Spinal cord (tissue), 9 donors: ENCODE measurements at regions not wholly inside any gene's neighbourhood (a gene's known extent, or its start where the extent isn't known, plus 50 kb on each side); places are given as distances from the start of the nearest gene placed in this dataset.

Experiments
- DNase-seq, 6 donors: peaks; one replicate each; pipeline versions ENCODE4 v3.0.0 to v3.0.0-alpha.2; 2013 to 2015; ENCODE audit warnings: low spot score in 6 of 6, low read depth in 4 of 6
- H3K27ac ChIP-seq: one replicate; pipeline ENCODE4 v1.5.1; 2013; ENCODE audit warnings: low read depth, low read length, control low read depth
- H3K27me3 ChIP-seq: one replicate; pipeline ENCODE4 v1.6.1; 2013; ENCODE audit warnings: low read length; ENCODE audit not compliant: control insufficient read depth, insufficient read depth
- H3K36me3 ChIP-seq: one replicate; pipeline ENCODE4 v1.6.1; 2013; ENCODE audit warnings: low read length; ENCODE audit not compliant: control insufficient read depth, insufficient read depth
- H3K4me1 ChIP-seq: one replicate; pipeline ENCODE4 v1.6.1; 2013; ENCODE audit warnings: low read length; ENCODE audit not compliant: control insufficient read depth, insufficient read depth
- H3K4me3 ChIP-seq: one replicate; pipeline ENCODE4 v1.5.1; 2013; ENCODE audit warnings: low read depth, low read length, control low read depth
- H3K9me3 ChIP-seq: one replicate; pipeline ENCODE4 v1.6.1; 2013; ENCODE audit warnings: low read length; ENCODE audit not compliant: control insufficient read depth, insufficient read depth
- WGBS: methylation state at CpG from one replicate; pipeline ENCODE4 v1.1.5; 2013; ENCODE audit warnings: missing lambda C conversion rate; ENCODE audit not compliant: insufficient coverage; 5-methylcytosine and 5-hydroxymethylcytosine counted together
- donor health status: healthy.

GRCh38 chr4:24160358-24160757, 270.5 kb upstream of the PPARGC1A start:
- no peak for DNase-seq
- no CpG with 5 or more reads among the region's 1 CpG for WGBS
- Histone ChIP-seq H3K36me3 (no peaks in the 10 kb centered on the region), H3K4me3 (no peak overlapping the region), H3K27ac (no peak overlapping the region), H3K4me1 (no peaks in the 10 kb centered on the region), H3K9me3 (no peaks in the 10 kb centered on the region), H3K27me3 (no peaks in the 10 kb centered on the region)

- H3K4me1 ChIP-seq, result no peaks in the 10 kb centered on the region
- DNase-seq, result no peak
- H3K36me3 ChIP-seq, result no peaks in the 10 kb centered on the region
- 100% methylated on average over 1 of the region's 1 CpG for WGBS
- no peaks in the 10 kb centered on the region for H3K9me3 ChIP-seq
- H3K27me3 ChIP-seq, result no peaks in the 10 kb centered on the region
- no peak overlapping the region for H3K27ac ChIP-seq
- no peak overlapping the region for H3K4me3 ChIP-seq
Measured at GRCh38 chr4:24158031-24158430, 268.2 kb upstream of the PPARGC1A start.

- Histone ChIP-seq H3K27me3 (no peaks in the 10 kb centered on the region), H3K4me1 (no peaks in the 10 kb centered on the region), H3K27ac (no peak overlapping the region), H3K4me3 (no peak overlapping the region), H3K9me3 (no peaks in the 10 kb centered on the region), H3K36me3 (no peaks in the 10 kb centered on the region)
- no CpG with 5 or more reads among the region's 3 CpGs for WGBS
- no peak for DNase-seq
Measured at GRCh38 chr4:24150034-24150433, 260.2 kb upstream of the PPARGC1A start.

GRCh38 chr4:24146127-24146526, 256.3 kb upstream of the PPARGC1A start:
- WGBS, result 83% methylated on average over 1 of the region's 2 CpGs
- DNase-seq, result no peak
- H3K36me3 ChIP-seq, result no peaks in the 10 kb centered on the region
- H3K4me1 ChIP-seq, result no peaks in the 10 kb centered on the region
- no peak overlapping the region for H3K4me3 ChIP-seq
- H3K27me3 ChIP-seq, result no peaks in the 10 kb centered on the region
- no peaks in the 10 kb centered on the region for H3K9me3 ChIP-seq
- no peak overlapping the region for H3K27ac ChIP-seq

GRCh38 chr4:24145591-24145990, 255.7 kb upstream of the PPARGC1A start:
- no CpG with 5 or more reads among the region's 6 CpGs for WGBS

GRCh38 chr4:24144381-24144780, 254.5 kb upstream of the PPARGC1A start:
- WGBS, result 63% methylated on average over 2 of the region's 5 CpGs

More at GRCh38 chr4:24145591-24145990, 255.7 kb upstream of the PPARGC1A start:
- Histone ChIP-seq H3K4me3 (no peak overlapping the region), H3K9me3 (no peaks in the 10 kb centered on the region), H3K27me3 (no peaks in the 10 kb centered on the region), H3K4me1 (no peaks in the 10 kb centered on the region), H3K27ac (no peak overlapping the region), H3K36me3 (no peaks in the 10 kb centered on the region)
- DNase-seq, result no peak

GRCh38 chr4:24143741-24144140, 253.9 kb upstream of the PPARGC1A start:
- 71% methylated on average over 3 of the region's 3 CpGs for WGBS
- H3K27ac ChIP-seq, result no peak overlapping the region
- no peaks in the 10 kb centered on the region for H3K4me1 ChIP-seq
- no peak overlapping the region for H3K4me3 ChIP-seq
- H3K9me3 ChIP-seq, result no peaks in the 10 kb centered on the region
- no peaks in the 10 kb centered on the region for H3K36me3 ChIP-seq
- H3K27me3 ChIP-seq, result no peaks in the 10 kb centered on the region
- peak in 1 of 6 donors; percentile 72 for DNase-seq

More at GRCh38 chr4:24144381-24144780, 254.5 kb upstream of the PPARGC1A start:
- DNase-seq, result no peak
- Histone ChIP-seq H3K9me3 (no peaks in the 10 kb centered on the region), H3K27ac (no peak overlapping the region), H3K36me3 (no peaks in the 10 kb centered on the region), H3K4me3 (no peak overlapping the region), H3K27me3 (no peaks in the 10 kb centered on the region), H3K4me1 (no peaks in the 10 kb centered on the region)

- Histone ChIP-seq H3K27ac (no peak overlapping the region), H3K4me3 (no peak overlapping the region), H3K9me3 (no peaks in the 10 kb centered on the region), H3K4me1 (no peaks in the 10 kb centered on the region), H3K27me3 (no peaks in the 10 kb centered on the region), H3K36me3 (no peaks in the 10 kb centered on the region)
- no CpG with 5 or more reads among the region's 3 CpGs for WGBS
- DNase-seq, result no peak
Measured at GRCh38 chr4:24141836-24142235, 252.0 kb upstream of the PPARGC1A start.

- Histone ChIP-seq H3K4me1 (no peaks in the 10 kb centered on the region), H3K27ac (no peak overlapping the region)
- WGBS, result 100% methylated on average over 1 of the region's 3 CpGs
Measured at GRCh38 chr4:24140892-24141291, 251.0 kb upstream of the PPARGC1A start.

GRCh38 chr4:24137671-24138601, 248.1 kb upstream of the PPARGC1A start:
- DNase-seq, result peak in 1 of 6 donors; percentile 16
- no peaks in the 10 kb centered on the region for H3K9me3 ChIP-seq
- no peak overlapping the region for H3K4me3 ChIP-seq
- 72% methylated on average over 7 of the region's 8 CpGs for WGBS
- no peaks in the 10 kb centered on the region for H3K4me1 ChIP-seq
- H3K27me3 ChIP-seq, result no peaks in the 10 kb centered on the region
- no peak overlapping the region for H3K27ac ChIP-seq
- no peaks in the 10 kb centered on the region for H3K36me3 ChIP-seq

More at GRCh38 chr4:24140892-24141291, 251.0 kb upstream of the PPARGC1A start:
- Histone ChIP-seq H3K27me3 (no peaks in the 10 kb centered on the region), H3K36me3 (no peaks in the 10 kb centered on the region), H3K9me3 (no peaks in the 10 kb centered on the region), H3K4me3 (no peak overlapping the region)
- DNase-seq, result no peak
